Erythroblast (primary cell): ENCODE measurements at regions not wholly inside any gene's neighbourhood (a gene's known extent, or its start where the extent isn't known, plus 50 kb on each side); places are given as distances from the start of the nearest gene placed in this dataset.

Source experiments
- GATA1 ChIP-seq: IDR thresholded peaks from 2 replicates; pipeline ENCODE4 v1.6.1; 2011; ENCODE audit warnings: low read depth, mild to moderate bottlenecking, control low read depth, low read length, moderate library complexity
- POLR2A ChIP-seq: IDR thresholded peaks from 2 replicates; pipeline ENCODE4 v1.6.1; 2011; ENCODE audit warnings: mild to moderate bottlenecking, low read length

- no peak for TF ChIP-seq POLR2A
- no peak for TF ChIP-seq GATA1
Observed at GRCh38 chr12:124512667-124513296, 54.6 kb downstream of the NCOR2 start.
